ENCODE measurements at regions not wholly inside any gene's neighbourhood (a gene's known extent, or its start where the extent isn't known, plus 50 kb on each side); places are given as distances from the start of the nearest gene placed in this dataset.
"Not testable (repeated sequence)": the region's sequence is repeated elsewhere in the genome, so short reads cannot be mapped to it uniquely, and the experiment has no call there.

GRCh38 chrX:87924619-87925018 is 407.0 kb downstream of the KLHL4 start:
- H3K4me3 ChIP-seq (ENCODE audit: low read depth, low read length) = no peak overlapping the region
- H3K36me3 ChIP-seq (ENCODE audit: control insufficient read depth, insufficient read depth, low read length) = no peaks in the 10 kb centered on the region
- TF ChIP-seq CTCF (IDR thresholded peaks at IDR 0.05; ENCODE audit: insufficient read depth, low read length, severe bottlenecking) = no peak
- FAIRE-seq (no peak), DNase-seq (ENCODE audit: low read depth) (no peak)
- no peaks in the 10 kb centered on the region for H3K27me3 ChIP-seq (ENCODE audit: control insufficient read depth, insufficient read depth, low read length)

- TF ChIP-seq CTCF (IDR thresholded peaks at IDR 0.05; ENCODE audit: insufficient read depth, low read length, severe bottlenecking) = no peak
- Histone ChIP-seq H3K27me3 (ENCODE audit: control insufficient read depth, insufficient read depth, low read length) (no peaks in the 10 kb centered on the region), H3K4me3 (ENCODE audit: low read depth, low read length) (no peak overlapping the region), H3K36me3 (ENCODE audit: control insufficient read depth, insufficient read depth, low read length) (no peaks in the 10 kb centered on the region)
- FAIRE-seq (no peak), DNase-seq (ENCODE audit: low read depth) (no peak)
These were observed 424.2 kb downstream of the KLHL4 start for GRCh38 chrX:87941841-87942240.

GRCh38 chrX:87961471-87961870 is 443.9 kb downstream of the KLHL4 start:
- Histone ChIP-seq H3K27me3 (ENCODE audit: control insufficient read depth, insufficient read depth, low read length) (no peaks in the 10 kb centered on the region), H3K36me3 (ENCODE audit: control insufficient read depth, insufficient read depth, low read length) (no peaks in the 10 kb centered on the region), H3K4me3 (ENCODE audit: low read depth, low read length) (no peak overlapping the region)
- no peak for FAIRE-seq
- TF ChIP-seq CTCF (IDR thresholded peaks at IDR 0.05; ENCODE audit: insufficient read depth, low read length, severe bottlenecking) = no peak
- DNase-seq (ENCODE audit: low read depth) = no peak

- no peak for TF ChIP-seq CTCF (IDR thresholded peaks at IDR 0.05; ENCODE audit: insufficient read depth, low read length, severe bottlenecking)
- FAIRE-seq = no peak
- DNase-seq (ENCODE audit: low read depth) = no peak
- no peaks in the 10 kb centered on the region for H3K27me3 ChIP-seq (ENCODE audit: control insufficient read depth, insufficient read depth, low read length)
- no peak overlapping the region for H3K4me3 ChIP-seq (ENCODE audit: low read depth, low read length)
- no peaks in the 10 kb centered on the region for H3K36me3 ChIP-seq (ENCODE audit: control insufficient read depth, insufficient read depth, low read length)
These were observed 450.5 kb downstream of the KLHL4 start for GRCh38 chrX:87968118-87968517.

GRCh38 chrX:87972121-87972520 is 454.5 kb downstream of the KLHL4 start:
- not testable (repeated sequence) for H3K4me3 ChIP-seq (ENCODE audit: low read depth, low read length); H3K36me3 ChIP-seq (ENCODE audit: control insufficient read depth, insufficient read depth, low read length); FAIRE-seq; DNase-seq (ENCODE audit: low read depth); H3K27me3 ChIP-seq (ENCODE audit: control insufficient read depth, insufficient read depth, low read length)

GRCh38 chrX:87975365-87975764 is 457.8 kb downstream of the KLHL4 start:
- FAIRE-seq = no peak
- no peak for DNase-seq (ENCODE audit: low read depth)
- TF ChIP-seq CTCF (IDR thresholded peaks at IDR 0.05; ENCODE audit: insufficient read depth, low read length, severe bottlenecking) = no peak
- Histone ChIP-seq H3K27me3 (ENCODE audit: control insufficient read depth, insufficient read depth, low read length) (no peaks in the 10 kb centered on the region), H3K4me3 (ENCODE audit: low read depth, low read length) (no peak overlapping the region), H3K36me3 (ENCODE audit: control insufficient read depth, insufficient read depth, low read length) (no peaks in the 10 kb centered on the region)

- not testable (repeated sequence) for H3K27me3 ChIP-seq (ENCODE audit: control insufficient read depth, insufficient read depth, low read length); FAIRE-seq; H3K36me3 ChIP-seq (ENCODE audit: control insufficient read depth, insufficient read depth, low read length); DNase-seq (ENCODE audit: low read depth); H3K4me3 ChIP-seq (ENCODE audit: low read depth, low read length)
These were observed 490.3 kb downstream of the KLHL4 start for GRCh38 chrX:88007873-88008272.

Measured in bronchial epithelial cell (primary cell).